IMR-90 (cell line): ENCODE measurements at regions not wholly inside any gene's neighbourhood (a gene's known extent, or its start where the extent isn't known, plus 50 kb on each side); places are given as distances from the start of the nearest gene placed in this dataset.

Experiments
- BHLHE40 ChIP-seq: fragments of 150-350 bp; IDR thresholded peaks from 2 replicates; pipeline ENCODE4 v1.6.1; 2016; ENCODE audit warnings: mild to moderate bottlenecking, low read depth, low read length
- CEBPB ChIP-seq: IDR thresholded peaks from 2 replicates; pipeline ENCODE4 v1.6.1; 2012; ENCODE audit warnings: low read depth, low read length, improper control_type of control experiment
- ELK1 ChIP-seq: fragments of 150-350 bp; IDR thresholded peaks from 2 replicates; pipeline ENCODE4 v1.6.1; 2016; ENCODE audit warnings: low read depth, mild to moderate bottlenecking, low read length, moderate library complexity, borderline replicate concordance
- FOS ChIP-seq: fragments of 150-350 bp; IDR thresholded peaks from 2 replicates; pipeline ENCODE4 v1.6.1; 2016; ENCODE audit warnings: low read depth, low read length
- NFE2L2 ChIP-seq: fragments of 150-350 bp; IDR thresholded peaks from 2 replicates; pipeline ENCODE4 v1.6.1; 2016; ENCODE audit warnings: low read depth, mild to moderate bottlenecking, low read length
- POLR2A ChIP-seq: IDR thresholded peaks from 2 replicates; pipeline ENCODE4 v1.6.1; 2012; ENCODE audit warnings: mild to moderate bottlenecking, low read depth, low read length
- RAD21 ChIP-seq: IDR thresholded peaks from 2 replicates; pipeline ENCODE4 v1.6.1; 2012; ENCODE audit warnings: low read length, improper control_type of control experiment
- RCOR1 ChIP-seq: IDR thresholded peaks from 2 replicates; pipeline ENCODE4 v1.6.1; 2012; ENCODE audit warnings: mild to moderate bottlenecking, low read length, improper control_type of control experiment; ENCODE audit not compliant: insufficient replicate concordance
- SMC3 ChIP-seq: fragments of 150-350 bp; IDR thresholded peaks from 2 replicates; pipeline ENCODE4 v1.6.1; 2016; ENCODE audit warnings: low read depth, mild to moderate bottlenecking, antibody characterized with exemption, low read length, moderate library complexity
- USF2 ChIP-seq: fragments of 150-350 bp; IDR thresholded peaks from 2 replicates; pipeline ENCODE4 v1.6.1; 2017; ENCODE audit warnings: mild to moderate bottlenecking, antibody characterized with exemption, low read length, low read depth
- TF ChIP-seq, protein P1 (sequence below): conservative IDR thresholded peaks from 2 replicates; pipeline ENCODE4 v1.5.1; 2012; ENCODE audit warnings: mild to moderate bottlenecking, low read depth, low read length, improper control_type of control experiment

GRCh38 chr2:150981826-150982225 is 279.8 kb downstream of the RBM43 start:
- TF ChIP-seq, protein P1, sequence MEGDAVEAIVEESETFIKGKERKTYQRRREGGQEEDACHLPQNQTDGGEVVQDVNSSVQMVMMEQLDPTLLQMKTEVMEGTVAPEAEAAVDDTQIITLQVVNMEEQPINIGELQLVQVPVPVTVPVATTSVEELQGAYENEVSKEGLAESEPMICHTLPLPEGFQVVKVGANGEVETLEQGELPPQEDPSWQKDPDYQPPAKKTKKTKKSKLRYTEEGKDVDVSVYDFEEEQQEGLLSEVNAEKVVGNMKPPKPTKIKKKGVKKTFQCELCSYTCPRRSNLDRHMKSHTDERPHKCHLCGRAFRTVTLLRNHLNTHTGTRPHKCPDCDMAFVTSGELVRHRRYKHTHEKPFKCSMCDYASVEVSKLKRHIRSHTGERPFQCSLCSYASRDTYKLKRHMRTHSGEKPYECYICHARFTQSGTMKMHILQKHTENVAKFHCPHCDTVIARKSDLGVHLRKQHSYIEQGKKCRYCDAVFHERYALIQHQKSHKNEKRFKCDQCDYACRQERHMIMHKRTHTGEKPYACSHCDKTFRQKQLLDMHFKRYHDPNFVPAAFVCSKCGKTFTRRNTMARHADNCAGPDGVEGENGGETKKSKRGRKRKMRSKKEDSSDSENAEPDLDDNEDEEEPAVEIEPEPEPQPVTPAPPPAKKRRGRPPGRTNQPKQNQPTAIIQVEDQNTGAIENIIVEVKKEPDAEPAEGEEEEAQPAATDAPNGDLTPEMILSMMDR = no peak
- TF ChIP-seq POLR2A = no peak
- TF ChIP-seq RAD21 = no peak
- no peak for TF ChIP-seq SMC3
- no peak for TF ChIP-seq USF2
- no peak for TF ChIP-seq RCOR1
- no peak for TF ChIP-seq FOS
- TF ChIP-seq NFE2L2 = no peak
- no peak for TF ChIP-seq BHLHE40
- no peak for TF ChIP-seq ELK1
- TF ChIP-seq CEBPB = no peak
